GM18870 (cell line): ENCODE measurements at regions not wholly inside any gene's neighbourhood (a gene's known extent, or its start where the extent isn't known, plus 50 kb on each side); places are given as distances from the start of the nearest gene placed in this dataset.

Experiments
- ATAC-seq: cut with Tn5 transposase; IDR thresholded peaks from one replicate; pipeline ENCODE4 v1.9.1; 2021; ENCODE audit warnings: moderate library complexity; ENCODE audit not compliant: unreplicated experiment

DNA sequence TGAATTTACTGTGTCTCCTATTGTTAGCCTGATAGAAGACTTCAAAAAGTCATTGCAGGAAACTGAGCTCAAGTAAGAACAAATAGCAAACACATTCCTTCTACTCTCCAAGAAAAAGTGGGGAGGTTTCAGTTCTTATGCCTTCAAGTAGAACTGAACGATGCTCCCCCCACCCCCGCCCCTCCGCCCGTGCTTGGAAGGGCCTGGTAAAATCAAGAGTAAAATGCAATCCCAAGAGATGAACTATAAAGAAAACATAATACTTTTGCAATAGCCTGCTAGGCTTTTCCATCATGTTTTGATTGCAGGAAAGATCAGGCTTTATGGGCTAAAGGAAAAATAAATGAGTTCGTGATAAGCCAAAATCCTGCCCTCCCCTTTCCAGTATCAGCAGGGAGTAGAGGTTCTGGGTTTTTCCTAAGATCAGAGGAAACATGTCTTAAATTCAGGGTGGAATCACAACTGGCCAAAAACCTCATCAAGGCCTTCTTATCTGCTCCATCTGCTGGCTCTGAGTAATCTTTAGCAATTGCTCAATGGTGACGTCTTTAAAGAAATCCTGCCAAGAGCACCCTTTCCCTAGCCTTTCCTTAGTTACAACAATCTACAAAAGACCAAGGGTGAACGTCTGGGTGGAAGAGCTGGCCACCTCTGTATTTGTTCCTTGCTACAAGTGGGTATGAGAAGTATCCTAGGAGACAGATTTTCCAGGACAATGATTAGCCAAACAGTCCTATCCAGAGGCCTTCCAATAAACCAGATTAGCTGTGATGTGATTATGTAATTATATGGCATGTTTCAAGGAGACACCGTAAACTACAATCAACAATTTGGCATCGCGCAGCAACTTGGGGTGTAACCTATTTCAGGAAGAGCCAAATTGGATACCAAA, 66.3 kb upstream of the FAM9C start:
- ATAC-seq: no peak

GRCh38 chrX:13109817-13110216, 65.4 kb upstream of the FAM9C start:
- ATAC-seq: no peak

DNA sequence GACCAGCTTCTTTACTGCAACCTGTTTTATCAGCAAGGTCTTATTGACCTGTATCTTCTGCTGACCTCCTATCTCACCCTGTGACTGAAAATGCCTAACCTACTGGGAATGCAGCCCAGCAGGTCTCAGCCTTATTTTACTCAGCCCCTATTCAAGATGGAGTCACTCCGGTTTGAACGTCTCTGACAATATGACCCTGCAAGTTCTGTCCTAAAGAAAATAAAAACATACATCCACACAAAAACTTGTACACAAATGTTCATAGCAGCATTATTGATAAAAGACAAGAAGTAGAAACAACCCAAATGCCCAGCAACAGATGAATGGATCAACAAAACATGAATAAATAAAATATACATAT, 59.5 kb upstream of the FAM9C start:
- no peak for ATAC-seq

DNA sequence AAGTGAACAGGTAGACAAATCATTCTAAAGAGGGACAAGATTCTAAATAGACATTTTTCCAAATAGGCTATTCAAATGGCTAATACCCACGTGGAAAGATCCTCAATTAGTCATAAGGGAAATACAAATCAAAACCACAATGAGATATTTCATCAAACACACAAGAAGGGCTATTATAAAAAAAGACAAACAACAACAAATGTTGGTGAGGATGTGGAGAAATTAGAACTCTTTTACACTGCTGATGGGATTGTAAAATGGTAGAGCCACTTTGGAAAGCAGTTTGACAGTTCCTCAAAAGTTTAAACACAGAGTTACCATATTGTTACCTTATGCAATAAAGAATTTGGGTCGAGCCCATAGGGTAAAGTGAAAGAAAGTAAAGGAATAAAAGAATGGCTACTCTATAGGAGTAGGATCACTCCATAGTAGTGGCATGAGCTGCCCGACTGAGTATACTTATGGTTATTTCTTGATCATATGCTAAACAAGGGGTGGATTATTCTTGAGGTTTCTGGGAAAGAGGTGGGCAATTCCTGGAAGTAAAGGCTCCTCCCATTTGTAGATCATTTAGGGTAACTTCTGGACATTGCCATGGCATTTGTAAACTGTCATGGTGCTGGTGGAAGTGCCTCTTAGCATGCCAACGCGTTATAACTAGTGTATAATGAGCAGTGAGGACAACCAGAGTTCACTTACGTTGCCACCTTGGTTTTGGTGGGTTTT, 58.9 kb upstream of the FAM9C start:
- no peak for ATAC-seq

DNA sequence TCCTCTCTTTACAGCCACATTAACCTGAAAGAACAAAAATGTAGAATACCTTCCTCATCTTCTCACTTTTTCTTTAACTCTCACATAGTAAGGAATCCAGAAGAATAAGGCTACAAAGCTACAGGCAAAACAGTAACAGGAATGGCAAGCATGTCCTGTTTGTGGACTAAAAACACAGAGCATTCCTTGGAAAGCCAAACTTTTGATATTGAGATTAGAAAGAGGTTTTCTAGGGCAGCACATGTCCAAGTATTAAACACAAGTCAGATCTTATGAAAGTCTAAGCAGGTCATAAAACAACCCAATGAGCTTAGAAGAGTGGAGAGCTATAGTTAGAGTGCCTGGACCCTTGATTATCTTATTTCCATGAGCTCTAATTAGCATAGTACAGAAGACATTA, 58.2 kb upstream of the FAM9C start:
- ATAC-seq: no peak

GRCh38 chrX:13101441-13102139, 57.2 kb upstream of the FAM9C start:
- no peak for ATAC-seq

GRCh38 chrX:13099121-13099520, 54.7 kb upstream of the FAM9C start:
- ATAC-seq: no peak

GRCh38 chrX:13096728-13097127, 52.3 kb upstream of the FAM9C start:
- no peak for ATAC-seq

- ATAC-seq: no peak
These were observed 50.5 kb upstream of the FAM9C start for GRCh38 chrX:13094828-13095341.

- no peak for ATAC-seq
These were observed 50.0 kb upstream of the FAM9C start for GRCh38 chrX:13094374-13094773.
